HAP-1 (cell line): ENCODE measurements at regions not wholly inside any gene's neighbourhood (a gene's known extent, or its start where the extent isn't known, plus 50 kb on each side); places are given as distances from the start of the nearest gene placed in this dataset.
"Not testable (repeated sequence)": the region's sequence is repeated elsewhere in the genome, so short reads cannot be mapped to it uniquely, and the experiment has no call there.

ENCODE experiments used
- DNase-seq, 2 experiments: peaks; one replicate each; pipeline ENCODE4 v3.0.0-alpha.2; 2016 to 2020; ENCODE audit warnings: low spot score in 2 of 2
- H3K27me3 ChIP-seq: fragments of 250-450 bp; sonication (Bioruptor Pico); 2 replicates; pipeline ENCODE4 v1.5.1; 2020; ENCODE audit warnings: low read depth, mild to moderate bottlenecking, moderate library complexity
- H3K36me3 ChIP-seq: fragments of 250-450 bp; sonication (Bioruptor Pico); replicated peaks from 2 replicates; pipeline ENCODE4 v1.5.1; 2020; ENCODE audit warnings: mild to moderate bottlenecking
- H3K4me1 ChIP-seq: fragments of 250-450 bp; sonication (Bioruptor Pico); 2 replicates; pipeline ENCODE4 v1.5.1; 2020; ENCODE audit warnings: mild to moderate bottlenecking
- H3K4me3 ChIP-seq: fragments of 250-450 bp; sonication (Bioruptor Pico); 2 replicates; pipeline ENCODE4 v1.5.1; 2020; ENCODE audit warnings: mild to moderate bottlenecking, moderate library complexity
- H3K9me3 ChIP-seq: fragments of 250-450 bp; sonication (Bioruptor Pico); 2 replicates; pipeline ENCODE4 v1.5.1; 2020; ENCODE audit warnings: mild to moderate bottlenecking, moderate library complexity
- in situ Hi-C: fragments of 300-500 bp; cut with MboI; formaldehyde crosslinking; loops from 3 replicates; pipeline ENCODE4 v1.14.3; 2020; ENCODE audit warnings: low sequenced_read_pairs, inconsistent platforms, mixed read lengths

DNA sequence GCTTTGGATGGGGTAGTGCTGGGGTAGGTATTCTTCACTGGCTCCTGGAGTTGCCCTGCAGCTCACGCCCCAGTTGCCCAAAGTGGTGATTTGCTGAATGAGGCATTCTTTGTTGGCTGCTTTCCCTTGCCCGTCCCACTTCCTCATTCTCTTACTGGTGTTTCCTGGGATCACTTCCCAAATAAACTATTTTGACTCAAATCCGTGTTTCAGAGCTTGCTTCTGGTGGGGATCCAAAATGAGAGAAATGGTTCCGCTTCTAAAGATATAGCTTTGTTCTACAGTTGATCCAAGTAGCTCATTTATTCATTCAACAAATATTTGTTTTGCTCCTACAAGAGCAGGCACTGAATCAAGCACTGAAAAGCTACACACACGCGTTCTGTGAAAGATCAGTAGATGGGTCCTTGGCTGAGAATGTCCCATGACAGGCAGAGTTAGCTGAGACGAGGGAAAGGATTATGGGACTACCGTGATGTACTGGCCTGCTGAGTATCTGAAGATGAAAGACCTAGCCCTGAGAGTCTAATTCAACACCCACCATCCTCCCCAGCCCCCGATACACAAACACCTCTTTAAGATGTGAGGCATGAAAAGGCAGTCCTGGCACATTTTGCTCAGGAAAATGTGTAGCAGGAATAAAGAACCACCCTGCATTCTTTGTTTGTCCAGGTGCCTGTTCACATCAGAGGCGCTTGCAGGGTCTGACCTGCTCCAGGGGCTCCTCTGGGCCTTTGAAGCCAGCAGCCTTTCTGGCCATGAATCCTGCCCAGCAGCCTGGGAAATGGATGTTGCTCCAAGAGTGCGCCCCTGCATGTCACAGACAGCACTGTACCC lies 143.1 kb upstream of the RANBP3L start:
- DNase-seq = no peak
- Histone ChIP-seq H3K4me1 (no peaks in the 10 kb centered on the region), H3K27me3 (no peaks in the 10 kb centered on the region), H3K4me3 (no peak overlapping the region), H3K36me3 (no peaks in the 10 kb centered on the region), H3K9me3 (no peaks in the 10 kb centered on the region)
- in situ Hi-C loops = no loop called here

DNA sequence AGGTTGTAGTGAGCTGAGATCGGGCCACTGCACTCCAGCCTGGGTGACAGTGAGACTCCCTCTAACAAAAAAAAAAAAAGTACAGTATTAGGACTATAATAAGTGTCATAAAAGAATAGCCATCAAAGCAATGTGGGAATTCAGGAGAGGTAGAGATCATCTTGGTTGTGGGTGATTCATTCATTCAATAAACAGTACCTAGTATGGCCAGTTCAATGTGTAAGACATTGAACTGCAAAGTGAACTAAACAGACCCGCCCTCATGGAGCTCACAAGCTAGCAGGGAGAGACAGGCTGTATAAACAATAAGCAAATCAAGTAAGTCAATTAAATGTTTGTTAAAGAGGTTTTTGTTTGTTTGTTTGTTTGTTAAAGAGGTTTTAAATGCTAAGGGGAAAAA lies 146.1 kb upstream of the RANBP3L start:
- Histone ChIP-seq H3K27me3 (no peaks in the 10 kb centered on the region), H3K36me3 (no peaks in the 10 kb centered on the region), H3K9me3 (no peaks in the 10 kb centered on the region), H3K4me3 (no peak overlapping the region), H3K4me1 (peaks cover 6% of the 10 kb centered on the region)
- in situ Hi-C loops = no loop called here
- DNase-seq = no peak

DNA sequence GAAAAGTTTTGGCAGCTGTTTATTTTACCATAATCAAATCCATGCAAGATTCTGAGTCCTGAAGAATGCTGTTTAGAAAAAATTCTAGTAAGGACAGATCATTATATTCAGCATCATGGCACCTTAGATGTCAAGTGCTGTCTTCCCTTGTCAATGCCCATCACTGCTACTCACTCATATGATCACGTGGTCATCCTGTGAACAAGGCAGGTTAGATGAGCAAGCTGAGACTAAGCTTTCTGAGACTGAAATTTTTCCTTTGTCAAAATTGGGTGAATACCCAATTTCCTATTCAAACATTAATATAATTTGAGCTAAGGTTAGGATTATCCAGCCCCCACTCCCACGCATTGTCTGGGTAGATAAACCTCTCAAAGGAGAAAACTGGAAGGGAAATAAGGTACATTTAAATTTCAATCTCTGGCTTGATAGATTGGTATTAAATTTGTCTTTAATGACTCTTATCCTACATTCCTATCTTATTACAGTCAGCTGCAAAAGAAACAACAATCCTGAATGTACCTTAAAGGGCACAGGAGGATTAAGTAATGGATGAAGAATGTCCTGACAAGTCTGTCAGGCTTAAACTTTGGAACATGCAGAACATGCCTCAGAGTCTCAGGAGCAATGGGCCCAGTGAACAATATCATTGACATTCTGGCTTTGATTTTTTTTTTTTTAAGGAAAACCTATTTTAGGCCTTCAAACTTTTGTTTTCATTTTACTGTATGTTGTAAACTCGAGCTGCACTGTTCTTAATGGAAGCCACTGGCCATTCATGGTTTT lies 148.7 kb upstream of the RANBP3L start:
- Histone ChIP-seq H3K9me3 (no peaks in the 10 kb centered on the region), H3K4me1 (peaks cover 7% of the 10 kb centered on the region), H3K36me3 (no peaks in the 10 kb centered on the region), H3K4me3 (no peak overlapping the region), H3K27me3 (peaks cover 3% of the 10 kb centered on the region; the same call in 1 of the 2 replicates)
- in situ Hi-C loops = no loop called here
- DNase-seq = peak; percentile 20

GRCh38 chr5:36452424-36453006 lies 150.8 kb upstream of the RANBP3L start:
- Histone ChIP-seq H3K9me3 (no peaks in the 10 kb centered on the region), H3K4me1 (peaks cover 7% of the 10 kb centered on the region), H3K36me3 (no peaks in the 10 kb centered on the region), H3K4me3 (no peak overlapping the region), H3K27me3 (peaks cover 3% of the 10 kb centered on the region; the same call in 1 of the 2 replicates)
- in situ Hi-C loops = no loop called here
- DNase-seq = peak; percentile 24 to 47

DNA sequence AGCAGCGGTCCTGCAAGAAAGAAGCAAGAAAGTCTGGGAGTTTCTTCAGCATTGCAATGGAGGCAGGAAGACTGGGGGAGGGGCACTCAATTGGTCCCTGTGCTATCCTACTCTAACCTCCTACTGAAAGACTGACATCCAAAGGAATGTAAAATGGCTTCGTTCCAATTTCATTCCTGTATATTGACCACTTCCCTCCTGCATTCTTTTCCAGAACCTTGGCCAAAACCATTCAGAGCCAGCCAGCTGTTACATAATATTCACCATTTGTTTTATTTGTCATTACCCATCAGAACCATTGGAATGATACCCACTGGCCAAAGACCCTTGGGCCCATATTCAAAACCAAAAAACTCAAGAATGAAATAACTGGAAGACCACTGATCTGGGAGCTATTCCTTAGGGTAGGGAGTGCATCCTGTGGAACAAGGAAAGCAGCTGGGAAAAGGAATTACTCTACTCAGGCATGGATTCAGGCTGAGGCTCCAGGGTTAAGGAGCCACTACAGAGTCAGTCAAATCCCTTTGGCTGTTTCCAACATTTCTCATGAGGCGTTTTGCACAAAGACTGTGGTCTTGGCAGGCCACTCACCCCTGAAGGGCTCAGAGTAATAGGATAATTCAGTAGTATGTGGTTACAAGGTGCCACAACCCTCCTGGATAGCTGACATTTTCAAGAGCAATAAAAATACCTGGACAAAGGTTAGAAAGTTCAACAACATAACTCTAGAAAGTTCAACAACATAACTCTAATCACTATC lies 148.7 kb upstream of the SLC1A3 start:
- no peaks in the 10 kb centered on the region for H3K36me3 ChIP-seq
- H3K27me3 ChIP-seq = peaks cover 6% of the 10 kb centered on the region; the same call in 1 of the 2 replicates
- in situ Hi-C loops = no loop called here
- DNase-seq = no peak
- no peak overlapping the region for H3K4me3 ChIP-seq
- H3K4me1 ChIP-seq = peaks cover 2% of the 10 kb centered on the region; the same call in 1 of the 2 replicates
- H3K9me3 ChIP-seq = no peaks in the 10 kb centered on the region

DNA sequence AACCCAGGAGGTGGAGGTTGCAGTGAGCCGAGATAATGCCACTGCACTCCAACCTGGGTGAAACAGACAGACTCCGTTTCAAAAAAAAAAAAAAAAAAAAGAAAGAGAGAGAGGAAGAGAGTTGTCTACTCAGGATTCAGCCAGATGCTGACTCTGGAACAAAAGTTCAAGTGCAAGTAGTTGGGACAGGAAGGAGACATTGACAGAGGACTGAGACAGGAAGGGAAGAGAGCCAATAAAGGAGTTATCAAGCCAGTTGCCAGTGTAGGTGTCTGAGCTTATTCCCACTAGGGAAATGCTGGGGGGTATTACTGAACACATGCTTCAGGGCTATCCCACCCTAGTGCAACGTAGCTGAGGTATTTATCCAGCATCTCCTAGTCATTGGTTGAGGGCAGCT lies 147.7 kb upstream of the SLC1A3 start:
- H3K4me3 ChIP-seq = no peak overlapping the region
- peaks cover 6% of the 10 kb centered on the region; the same call in 1 of the 2 replicates for H3K27me3 ChIP-seq
- DNase-seq = no peak
- H3K4me1 ChIP-seq = no peaks in the 10 kb centered on the region
- in situ Hi-C loops = no loop called here
- H3K9me3 ChIP-seq = no peaks in the 10 kb centered on the region
- H3K36me3 ChIP-seq = no peaks in the 10 kb centered on the region

DNA sequence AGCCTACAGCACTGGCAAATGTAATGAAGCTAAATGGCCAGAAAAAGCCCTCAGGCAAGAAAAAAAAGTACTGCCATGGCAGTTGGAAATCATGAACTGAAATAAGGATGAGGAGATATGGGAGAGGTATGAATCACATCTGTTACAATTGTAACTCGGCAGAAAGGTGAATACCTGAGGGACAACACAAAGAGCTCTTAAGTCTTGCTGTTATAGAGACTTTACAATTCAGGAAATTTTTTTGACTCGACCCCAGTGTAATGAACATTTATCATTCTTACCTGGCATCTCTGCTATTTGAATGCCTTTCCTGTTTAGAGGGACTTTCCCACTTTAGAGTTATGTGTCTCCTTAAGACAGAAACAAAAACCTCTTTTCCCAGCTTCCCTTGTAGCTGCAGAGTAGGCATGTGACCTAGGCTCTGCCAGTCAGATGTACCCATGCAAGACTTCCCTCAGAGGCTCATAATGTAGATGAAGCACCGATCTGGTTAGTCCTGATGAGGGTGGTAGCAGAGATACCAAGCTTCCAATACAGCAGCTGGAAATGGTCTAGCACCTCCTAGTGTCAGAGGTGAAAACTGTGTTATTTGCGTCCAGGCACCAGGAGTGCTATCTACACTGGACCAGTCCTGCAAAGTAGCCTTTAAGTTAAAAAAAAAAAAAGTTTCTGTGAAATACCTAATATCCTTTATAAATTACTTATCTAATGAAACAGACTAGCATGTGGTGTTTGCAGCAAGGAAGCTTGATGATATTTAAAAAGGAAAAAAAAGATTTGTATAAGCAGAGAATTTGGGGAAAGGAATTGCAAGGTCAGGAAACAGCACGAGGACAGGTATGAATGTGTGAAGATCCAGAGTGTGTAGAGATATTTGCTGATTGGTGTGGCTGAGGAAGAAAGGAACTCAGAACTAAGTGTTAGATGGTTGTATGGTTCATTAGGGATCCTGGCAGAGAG lies 146.9 kb upstream of the SLC1A3 start:
- H3K9me3 ChIP-seq = no peaks in the 10 kb centered on the region
- in situ Hi-C loops = no loop called here
- 0 out of 2 replicates have a peak, but pooled peaks cover 3% of the 10 kb centered on the region for H3K27me3 ChIP-seq
- no peaks in the 10 kb centered on the region for H3K36me3 ChIP-seq
- no peak for DNase-seq
- no peak overlapping the region for H3K4me3 ChIP-seq
- no peaks in the 10 kb centered on the region for H3K4me1 ChIP-seq

DNA sequence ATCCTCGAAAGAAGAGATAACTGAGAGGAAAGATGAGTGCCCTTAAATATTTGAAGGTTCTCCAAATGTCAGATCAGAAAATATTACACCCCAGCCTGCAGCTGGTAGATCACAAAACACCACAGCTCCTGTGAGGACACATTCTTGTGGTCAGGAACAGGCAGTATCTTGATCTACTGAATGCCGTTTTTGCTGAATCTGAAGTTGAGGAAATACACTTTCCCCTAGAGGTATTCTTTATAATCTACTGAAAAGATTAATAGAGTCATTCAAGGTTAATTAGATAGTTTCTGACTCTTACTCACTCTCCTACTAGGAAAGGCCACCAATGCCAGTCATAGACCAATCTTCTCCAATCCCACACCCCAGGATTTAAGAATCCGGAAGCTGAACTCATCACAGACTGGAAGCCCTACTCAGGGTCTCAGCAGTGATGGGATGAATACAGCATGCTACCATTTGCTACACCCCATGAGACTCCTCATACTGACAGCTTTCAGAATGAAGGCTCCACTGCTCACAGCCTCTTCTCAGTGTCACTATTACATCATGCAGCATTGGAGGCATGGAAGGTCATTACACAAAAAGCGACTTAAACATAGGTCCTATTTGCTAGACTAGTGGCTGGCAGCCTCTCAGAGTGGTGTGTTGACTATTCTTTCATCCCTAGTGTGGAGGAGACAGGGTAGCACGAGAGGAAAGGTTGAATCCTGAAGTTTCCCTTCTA lies 143.9 kb upstream of the SLC1A3 start:
- no peak for DNase-seq
- Histone ChIP-seq H3K27me3 (0 out of 2 replicates have a peak, but pooled peaks cover 3% of the 10 kb centered on the region), H3K4me1 (no peaks in the 10 kb centered on the region), H3K4me3 (no peak overlapping the region), H3K36me3 (no peaks in the 10 kb centered on the region), H3K9me3 (no peaks in the 10 kb centered on the region)
- in situ Hi-C loops = no loop called here

DNA sequence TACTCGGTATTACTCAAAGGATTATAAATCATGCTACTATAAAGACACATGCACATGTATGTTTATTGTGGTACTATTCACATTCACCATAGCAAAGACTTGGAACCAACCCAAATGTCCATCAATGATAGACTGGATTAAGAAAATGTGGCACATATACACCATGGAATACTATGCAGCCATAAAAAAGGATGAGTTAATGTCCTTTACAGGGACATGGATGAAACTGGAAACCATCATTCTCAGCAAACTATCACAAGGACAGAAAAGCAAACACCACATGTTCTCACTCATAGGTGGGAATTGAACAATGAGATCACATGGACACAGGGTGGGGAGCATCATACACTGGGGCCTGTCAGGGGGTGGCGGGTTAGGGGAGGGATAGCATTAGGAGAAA lies 130.5 kb upstream of the SLC1A3 start:
- in situ Hi-C loops, DNase-seq, H3K36me3 ChIP-seq, H3K4me1 ChIP-seq, H3K4me3 ChIP-seq, H3K9me3 ChIP-seq, H3K27me3 ChIP-seq: not testable (repeated sequence)

GRCh38 chr5:36478646-36479317 lies 127.6 kb upstream of the SLC1A3 start:
- H3K27me3 ChIP-seq = no peaks in the 10 kb centered on the region
- in situ Hi-C loops = no loop called here
- H3K9me3 ChIP-seq = no peaks in the 10 kb centered on the region
- no peaks in the 10 kb centered on the region for H3K36me3 ChIP-seq
- no peaks in the 10 kb centered on the region for H3K4me1 ChIP-seq
- DNase-seq = no peak
- H3K4me3 ChIP-seq = no peak overlapping the region

DNA sequence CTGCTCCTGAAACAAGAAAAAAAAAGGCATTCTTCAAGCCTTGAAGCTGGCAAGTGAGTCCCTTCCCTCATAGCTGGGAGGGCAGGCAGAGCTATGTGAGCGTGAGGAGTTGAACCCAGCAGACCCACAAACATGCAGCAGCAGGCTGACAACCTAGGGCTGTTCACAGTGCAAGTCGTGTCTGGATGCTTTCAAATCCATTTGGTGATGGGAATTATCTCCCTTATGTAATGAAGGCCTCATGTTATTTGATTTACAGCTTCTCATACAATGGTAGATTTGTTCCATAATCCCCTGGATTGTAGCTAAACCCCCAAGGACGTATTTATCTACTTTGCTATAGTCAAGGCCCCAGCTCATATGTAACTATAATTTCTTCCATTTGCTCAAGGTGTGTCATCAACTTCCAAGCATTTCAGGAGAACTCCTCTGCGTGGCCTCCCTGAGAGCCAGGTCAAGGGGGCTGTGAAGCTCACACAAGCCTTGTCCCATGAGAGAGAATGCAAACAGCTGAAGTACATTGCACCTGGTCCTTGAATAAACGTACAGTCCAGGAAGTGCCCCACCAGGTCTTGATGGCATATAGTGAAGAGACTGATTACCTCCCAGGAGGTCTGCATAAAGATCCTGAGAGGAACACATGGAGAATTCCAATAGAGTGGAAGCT lies 124.8 kb upstream of the SLC1A3 start:
- Histone ChIP-seq H3K36me3 (no peaks in the 10 kb centered on the region), H3K27me3 (no peaks in the 10 kb centered on the region), H3K9me3 (no peaks in the 10 kb centered on the region), H3K4me1 (no peaks in the 10 kb centered on the region), H3K4me3 (no peak overlapping the region)
- in situ Hi-C loops = no loop called here
- no peak for DNase-seq
